SIG-M5 (cell line): ENCODE measurements at regions not wholly inside any gene's neighbourhood (a gene's known extent, or its start where the extent isn't known, plus 50 kb on each side); places are given as distances from the start of the nearest gene placed in this dataset.
"Not testable (repeated sequence)": the region's sequence is repeated elsewhere in the genome, so short reads cannot be mapped to it uniquely, and the experiment has no call there.

Experiments
- DNase-seq: peaks from one replicate; lab custom pipeline; 2025; lab: John Stamatoyannopoulos, UW

GRCh38 chr13:22889376-22889775 is 291.4 kb upstream of the SGCG start:
- DNase-seq, result not testable (repeated sequence)

GRCh38 chr13:22893204-22893603 is 287.6 kb upstream of the SGCG start:
- DNase-seq, result no peak

GRCh38 chr13:22893777-22894176 is 287.0 kb upstream of the SGCG start:
- DNase-seq, result no peak

- no peak for DNase-seq
Observed at GRCh38 chr13:22897571-22898314, 283.0 kb upstream of the SGCG start.

GRCh38 chr13:22900416-22900951 is 280.3 kb upstream of the SGCG start:
- not testable (repeated sequence) for DNase-seq

- DNase-seq, result no peak
Observed at GRCh38 chr13:22903301-22903700, 277.5 kb upstream of the SGCG start.

GRCh38 chr13:22903925-22904324 is 276.9 kb upstream of the SGCG start:
- DNase-seq, result no peak

GRCh38 chr13:22915442-22916082 is 265.2 kb upstream of the SGCG start:
- DNase-seq, result no peak

GRCh38 chr13:22916276-22916675 is 264.5 kb upstream of the SGCG start:
- DNase-seq, result not testable (repeated sequence)

GRCh38 chr13:22925881-22926747 is 254.7 kb upstream of the SGCG start:
- DNase-seq, result no peak

- no peak for DNase-seq
Observed at GRCh38 chr13:22926748-22927400, 253.9 kb upstream of the SGCG start.

- not testable (repeated sequence) for DNase-seq
Observed at GRCh38 chr13:22927845-22928244, 252.9 kb upstream of the SGCG start.

GRCh38 chr13:22929381-22930126 is 251.2 kb upstream of the SGCG start:
- DNase-seq, result no peak

- DNase-seq, result no peak
Observed at GRCh38 chr13:22931576-22931975, 249.2 kb upstream of the SGCG start.

- not testable (repeated sequence) for DNase-seq
Observed at GRCh38 chr13:22932632-22933412, 248.0 kb upstream of the SGCG start.

GRCh38 chr13:22933571-22934181 is 247.1 kb upstream of the SGCG start:
- DNase-seq, result no peak

GRCh38 chr13:22934744-22935523 is 245.8 kb upstream of the SGCG start:
- DNase-seq, result no peak

- DNase-seq, result no peak
Observed at GRCh38 chr13:22936228-22936627, 244.6 kb upstream of the SGCG start.

- DNase-seq, result no peak
Observed at GRCh38 chr13:22937241-22937640, 243.5 kb upstream of the SGCG start.
